GM18502 (cell line): ENCODE measurements at regions not wholly inside any gene's neighbourhood (a gene's known extent, or its start where the extent isn't known, plus 50 kb on each side); places are given as distances from the start of the nearest gene placed in this dataset.
"Not testable (repeated sequence)": the region's sequence is repeated elsewhere in the genome, so short reads cannot be mapped to it uniquely, and the experiment has no call there.

Experiments used
- ATAC-seq: cut with Tn5 transposase; IDR thresholded peaks from one replicate; pipeline ENCODE4 v1.9.1; 2021; ENCODE audit warnings: mild to moderate bottlenecking; ENCODE audit not compliant: unreplicated experiment, poor library complexity

DNA sequence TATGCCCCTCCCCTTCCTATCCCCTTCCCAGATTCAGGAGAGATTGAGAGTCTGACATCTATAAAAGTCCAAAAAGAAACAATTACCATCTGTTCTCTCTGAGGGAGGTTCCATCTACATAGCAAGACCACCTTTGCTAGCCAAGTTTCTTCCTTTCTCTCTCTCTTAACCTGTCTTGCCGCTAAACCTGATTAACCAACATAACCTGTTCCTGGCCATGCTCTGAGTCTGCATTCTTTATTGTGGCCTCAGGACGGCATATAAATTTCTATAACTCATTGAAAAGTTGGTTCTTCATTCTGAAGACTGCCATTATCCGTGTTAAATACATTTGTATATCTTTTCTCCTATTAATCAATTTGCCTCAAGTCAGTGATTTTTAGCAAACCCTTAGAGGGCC is 594.0 kb downstream of the KCNH5 start:
- no peak for ATAC-seq

DNA sequence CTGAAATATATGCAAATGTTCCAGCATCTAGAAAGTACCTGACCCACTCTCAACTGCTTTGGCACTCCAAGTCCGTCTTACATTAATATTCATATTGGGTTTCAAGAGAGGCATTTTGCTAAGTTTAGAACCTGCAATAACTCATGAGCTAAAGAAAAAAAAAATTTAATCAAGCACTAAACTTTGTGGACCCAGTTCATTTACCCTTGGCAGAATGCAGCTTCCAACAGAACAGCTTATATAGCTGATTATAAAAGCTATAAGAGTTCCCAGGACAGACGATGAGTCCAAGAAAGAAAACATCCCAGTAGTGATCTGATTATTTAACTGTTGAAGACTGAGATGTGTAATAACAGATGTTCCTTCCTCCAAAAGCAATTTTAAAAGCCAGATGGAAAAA is 592.0 kb downstream of the KCNH5 start:
- ATAC-seq, result no peak

DNA sequence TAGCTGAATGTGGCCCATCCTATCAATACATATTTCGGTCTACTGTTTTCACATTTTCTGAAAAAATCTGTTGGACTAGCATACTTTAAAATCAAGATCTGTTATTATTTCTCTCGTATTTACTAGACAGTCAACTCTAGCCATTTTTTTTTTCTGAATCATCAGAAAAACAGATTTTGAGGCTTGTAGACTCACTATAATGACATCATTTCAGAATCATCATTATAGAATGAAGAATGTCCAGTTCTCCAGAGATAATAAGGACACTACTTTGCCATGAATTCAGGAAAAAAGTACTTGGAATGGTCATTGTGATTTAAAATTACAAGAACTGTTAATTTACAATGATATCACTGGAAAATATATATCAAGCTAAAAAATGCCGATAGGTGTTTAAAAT is 589.8 kb downstream of the KCNH5 start:
- no peak for ATAC-seq

DNA sequence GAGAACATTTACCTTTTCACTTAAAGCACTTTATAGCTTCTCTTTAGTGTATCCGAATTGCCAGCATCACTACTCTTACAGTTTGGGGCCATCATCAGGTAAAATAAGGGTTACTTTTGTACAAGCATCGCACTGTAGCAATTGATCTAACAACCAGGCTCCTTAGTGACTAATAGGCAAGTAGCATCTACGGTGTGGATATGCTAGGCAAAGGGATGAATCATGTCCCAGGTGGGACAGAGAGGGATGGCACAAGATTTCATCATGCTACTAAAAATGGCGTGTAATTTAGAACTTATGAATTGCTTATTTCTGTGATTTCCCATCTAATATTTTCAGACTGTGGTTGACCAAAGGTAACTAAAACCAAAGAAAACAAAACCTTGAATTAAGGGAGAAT is 582.3 kb downstream of the KCNH5 start:
- no peak for ATAC-seq

DNA sequence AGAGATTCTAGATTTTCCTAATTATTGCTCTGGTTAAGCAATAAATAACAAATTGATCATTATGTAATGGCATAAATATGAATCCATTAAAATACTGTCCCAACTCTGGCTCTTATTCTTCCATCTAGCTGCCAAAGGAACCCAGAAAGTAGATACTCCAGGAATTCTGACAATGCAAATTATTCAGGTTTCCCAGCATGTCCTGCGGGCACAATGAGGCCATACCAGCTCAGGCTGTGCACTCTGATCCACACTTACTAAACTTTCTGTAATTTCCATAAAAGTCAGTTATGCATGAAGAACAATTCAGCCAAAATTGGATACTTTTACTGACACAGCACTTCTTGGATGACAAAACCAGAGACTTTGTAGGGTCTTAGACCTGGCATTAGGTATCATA is 576.3 kb downstream of the KCNH5 start:
- no peak for ATAC-seq

DNA sequence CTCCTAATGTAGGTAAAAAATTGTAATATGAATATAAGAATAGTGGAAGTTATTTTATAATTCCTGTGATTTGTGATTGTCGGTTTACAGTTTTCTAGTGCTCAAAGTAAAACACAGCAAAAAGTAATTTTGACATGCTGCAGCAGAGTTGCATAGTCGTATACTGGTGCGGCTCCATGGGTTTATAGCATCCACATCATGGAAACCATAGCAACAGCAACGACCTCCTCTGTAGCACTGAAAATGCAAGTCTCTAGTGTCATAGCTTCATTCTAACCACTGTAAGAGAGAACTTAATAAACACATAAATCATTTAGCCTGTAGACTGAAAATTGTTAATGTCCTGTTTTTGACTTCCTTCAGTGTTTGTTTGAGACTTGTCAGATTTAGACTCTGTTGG is 574.3 kb downstream of the KCNH5 start:
- ATAC-seq, result no peak

DNA sequence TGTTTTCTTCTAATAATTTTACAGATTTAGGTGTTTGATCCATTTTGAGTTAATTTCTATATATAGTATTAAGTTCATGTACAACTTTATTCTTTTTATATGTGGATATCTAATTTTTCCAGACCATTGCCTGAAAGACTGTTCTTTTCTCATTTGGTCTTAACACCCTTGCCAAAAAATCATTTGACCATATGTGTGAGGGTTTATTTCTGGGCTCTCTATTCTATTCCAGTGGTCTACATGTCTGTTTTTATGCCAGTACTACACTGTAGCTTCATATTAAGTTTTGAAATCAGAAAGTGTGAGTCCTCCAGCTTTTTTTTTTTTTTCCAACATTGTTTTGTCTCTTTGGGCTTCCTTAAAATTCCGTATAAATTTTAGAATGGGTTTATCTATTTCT is 554.1 kb downstream of the KCNH5 start:
- no peak for ATAC-seq

DNA sequence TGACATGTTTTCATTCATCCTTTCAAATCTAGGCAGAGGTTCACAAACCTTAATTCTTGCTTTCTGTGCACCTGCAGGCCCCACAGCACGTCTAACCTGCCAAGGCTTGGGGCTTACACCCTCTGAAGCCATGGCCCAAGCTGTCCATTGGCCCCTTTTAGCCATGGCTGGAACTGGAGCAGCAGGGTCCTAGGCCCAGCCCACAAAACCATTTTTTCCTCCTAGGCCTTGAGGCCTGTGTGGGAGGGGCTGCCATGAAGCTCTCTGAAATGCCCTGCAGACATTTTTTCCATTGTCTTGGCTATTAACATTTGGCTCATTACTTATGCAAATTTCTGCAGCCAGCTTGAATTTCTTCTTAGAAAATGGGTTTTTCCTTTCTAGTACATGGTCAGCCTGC is 547.5 kb downstream of the KCNH5 start:
- ATAC-seq, result no peak

DNA sequence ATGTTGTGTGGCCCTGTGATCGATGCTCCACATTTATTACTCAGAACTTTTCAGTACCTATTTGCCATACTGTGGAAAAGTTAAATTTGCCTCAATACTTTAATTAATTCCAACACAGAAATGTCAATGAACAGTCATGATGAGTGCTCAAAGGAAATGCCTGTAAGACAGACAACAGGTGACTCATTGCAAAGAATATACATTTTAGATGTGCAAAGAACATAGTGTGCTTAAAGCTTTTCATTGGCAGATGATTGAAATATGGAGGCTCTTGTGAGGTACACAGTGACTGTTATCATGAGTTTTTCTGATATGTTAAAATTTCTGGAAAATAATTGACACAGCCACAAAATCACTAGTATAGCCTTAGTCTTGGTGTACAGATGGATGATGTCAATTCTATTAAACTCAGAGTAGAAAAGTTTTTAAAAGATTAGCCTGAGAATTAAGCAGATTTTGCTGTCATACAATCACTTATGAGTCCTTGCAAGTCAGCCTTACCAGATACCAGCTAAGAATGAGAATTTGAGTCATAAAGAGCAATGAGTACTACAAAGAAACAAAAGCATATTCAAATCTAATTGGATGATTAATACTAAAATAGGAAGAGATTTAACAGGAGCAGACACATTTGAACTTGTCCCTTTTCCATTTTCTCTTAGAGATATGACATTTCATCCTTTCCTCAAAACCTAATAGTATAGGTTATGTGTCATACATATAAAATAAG is 544.1 kb downstream of the KCNH5 start:
- no peak for ATAC-seq

DNA sequence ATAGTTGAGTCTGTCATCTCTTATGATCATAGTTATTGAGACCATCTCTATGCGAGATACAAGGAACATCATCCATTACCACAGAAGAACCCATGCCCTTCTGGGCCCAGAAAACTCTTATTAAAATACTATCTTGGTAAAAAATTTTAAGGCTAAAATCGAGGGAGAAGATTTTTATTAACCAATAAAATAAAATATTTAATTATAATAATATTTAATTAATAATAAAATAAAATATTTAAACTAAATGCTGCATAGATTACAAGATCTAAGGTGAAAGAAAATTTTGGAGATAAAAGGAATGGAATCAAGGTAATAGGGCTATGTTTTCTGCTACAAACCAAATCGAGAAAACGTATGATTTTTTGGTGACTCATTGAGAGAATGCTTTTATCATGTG is 540.2 kb downstream of the KCNH5 start:
- ATAC-seq, result no peak

DNA sequence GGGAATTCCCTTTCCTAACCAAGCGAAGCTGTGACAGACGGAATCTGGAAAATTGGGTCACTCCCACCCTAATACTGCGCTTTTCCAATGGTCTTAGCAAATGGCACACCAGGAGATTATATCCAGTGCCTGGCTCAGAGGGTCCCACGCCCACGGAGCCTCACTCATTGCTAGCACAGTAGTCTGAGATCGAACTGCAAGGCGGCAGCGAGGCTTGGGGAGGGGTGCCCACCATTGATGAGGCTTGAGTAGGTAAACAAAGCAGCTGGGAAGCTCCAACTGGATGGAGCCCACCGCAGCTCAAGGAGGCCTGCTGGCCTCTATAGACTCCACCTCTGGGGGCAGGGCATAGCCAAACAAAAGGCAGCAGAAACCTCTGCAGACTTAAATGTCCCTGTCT is 523.9 kb downstream of the KCNH5 start:
- ATAC-seq, result not testable (repeated sequence)

DNA sequence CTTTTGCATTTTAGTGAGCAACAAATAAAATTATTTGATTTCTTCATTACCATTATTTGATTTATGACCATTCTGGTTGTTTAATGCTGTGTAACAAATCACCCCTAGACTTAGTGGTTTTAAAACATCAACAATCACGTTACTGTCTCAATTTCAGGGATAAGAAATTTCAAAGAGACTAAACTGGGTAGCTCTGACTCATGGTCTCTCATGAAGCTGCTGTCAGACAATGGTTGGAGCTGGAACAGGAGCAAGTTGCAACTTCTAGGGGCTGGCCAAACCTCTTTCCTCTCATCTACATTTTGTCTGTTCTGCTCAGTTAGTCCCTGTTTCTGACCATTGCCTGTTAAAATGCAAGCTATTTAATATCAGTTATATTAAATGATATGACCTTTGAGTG is 517.0 kb downstream of the KCNH5 start:
- ATAC-seq, result no peak

DNA sequence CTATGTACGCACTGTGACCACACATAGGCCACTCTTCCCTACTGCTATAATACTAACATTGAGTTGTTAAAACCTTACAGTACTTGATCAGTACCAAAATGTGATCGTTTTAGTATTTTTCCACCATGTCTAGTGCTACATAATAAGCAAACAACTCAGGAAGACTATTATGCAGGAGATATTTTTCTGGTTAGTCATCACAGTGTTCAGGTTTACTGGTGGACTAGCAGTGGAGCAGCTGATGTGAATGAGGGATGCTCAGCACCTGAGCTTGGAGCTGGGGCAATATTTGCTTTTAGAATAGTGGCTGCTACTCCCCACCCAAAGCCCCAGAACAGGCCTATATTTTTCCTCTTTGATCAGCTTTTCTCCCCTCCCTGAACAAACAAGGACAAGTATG is 513.1 kb downstream of the KCNH5 start:
- no peak for ATAC-seq

DNA sequence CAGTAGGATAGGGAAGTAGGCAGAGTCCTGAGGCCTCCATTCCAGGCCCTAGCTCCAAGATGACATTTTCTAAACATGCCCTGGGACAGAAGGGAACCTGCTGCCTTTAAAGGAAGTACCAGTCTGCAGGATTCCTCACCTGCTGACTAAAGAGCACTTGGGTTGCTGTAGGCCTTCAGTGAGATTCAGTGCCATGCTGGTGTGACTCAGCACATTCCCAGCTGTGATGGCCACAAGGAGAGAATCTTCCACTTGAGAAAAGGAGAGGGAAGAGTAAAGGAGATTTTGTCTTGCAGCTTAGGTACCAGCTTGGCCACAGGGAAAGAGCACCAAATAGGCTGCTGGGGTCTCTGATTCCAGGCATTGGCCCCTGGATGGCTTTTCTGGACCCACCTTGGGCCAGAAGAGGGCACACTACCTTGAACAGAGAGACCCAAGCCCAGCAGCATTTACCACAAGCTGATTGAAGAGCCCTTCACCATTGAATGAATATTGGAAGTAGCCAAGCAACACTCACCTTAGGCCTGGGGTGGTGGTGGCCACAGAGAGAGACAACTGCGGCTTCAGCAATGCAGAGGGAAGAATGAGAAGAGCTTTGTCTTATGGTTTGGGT is 498.3 kb downstream of the KCNH5 start:
- no peak for ATAC-seq

DNA sequence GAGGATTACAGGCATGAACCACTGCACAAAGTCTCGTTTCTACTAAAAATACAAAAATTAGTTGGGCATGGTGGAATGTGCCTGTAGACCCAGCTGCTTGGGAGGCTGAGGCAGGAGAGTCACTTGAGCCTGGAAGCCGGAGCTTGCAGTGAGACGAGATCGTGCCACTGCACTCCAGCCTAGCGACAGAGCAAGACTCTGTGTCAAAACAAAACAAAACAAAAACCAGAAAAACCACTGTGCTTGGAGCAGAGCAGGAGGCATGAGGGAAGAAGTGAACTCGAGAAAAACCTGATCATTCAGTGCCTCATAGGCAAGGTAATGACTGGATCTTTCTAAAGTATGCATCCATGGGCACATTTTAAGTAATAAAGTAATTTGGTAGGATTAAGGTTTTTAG is 487.8 kb downstream of the KCNH5 start:
- no peak for ATAC-seq

DNA sequence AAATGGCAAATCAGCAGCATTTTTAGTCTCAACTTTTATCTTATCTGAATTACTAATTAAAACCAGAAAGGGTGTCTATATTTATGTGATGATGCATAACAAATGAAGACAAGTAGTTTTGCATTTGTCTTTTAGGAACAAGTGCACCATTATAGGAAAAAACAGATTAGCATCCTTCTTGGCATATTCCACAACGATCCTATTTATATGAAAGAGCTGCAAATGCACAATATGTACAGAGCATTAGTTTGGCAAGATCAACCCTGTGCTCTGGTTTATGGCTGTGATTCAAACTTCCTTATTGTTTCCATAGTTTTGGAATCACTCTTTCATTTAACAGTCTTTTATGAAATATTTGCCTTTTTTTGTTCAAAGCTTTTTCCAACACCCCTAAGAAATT is 486.8 kb downstream of the KCNH5 start:
- ATAC-seq, result no peak

DNA sequence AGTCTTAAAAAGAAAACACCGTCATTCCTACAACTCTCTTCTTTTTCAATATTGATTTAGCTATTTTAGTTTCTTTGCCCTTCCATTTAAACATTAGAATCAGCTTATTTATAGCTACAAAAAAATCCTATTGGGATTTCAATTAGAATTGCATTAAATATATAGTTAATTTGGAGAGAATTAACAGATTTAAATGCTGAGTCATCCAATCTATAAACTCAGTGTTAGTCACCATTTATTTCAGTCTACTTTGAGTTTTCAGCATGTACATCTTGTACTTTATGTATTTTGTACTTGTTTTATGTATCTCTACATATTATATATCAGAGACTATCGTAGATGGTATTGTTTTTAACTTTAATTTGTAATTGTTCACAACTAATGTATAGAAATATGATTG is 460.0 kb downstream of the KCNH5 start:
- no peak for ATAC-seq

DNA sequence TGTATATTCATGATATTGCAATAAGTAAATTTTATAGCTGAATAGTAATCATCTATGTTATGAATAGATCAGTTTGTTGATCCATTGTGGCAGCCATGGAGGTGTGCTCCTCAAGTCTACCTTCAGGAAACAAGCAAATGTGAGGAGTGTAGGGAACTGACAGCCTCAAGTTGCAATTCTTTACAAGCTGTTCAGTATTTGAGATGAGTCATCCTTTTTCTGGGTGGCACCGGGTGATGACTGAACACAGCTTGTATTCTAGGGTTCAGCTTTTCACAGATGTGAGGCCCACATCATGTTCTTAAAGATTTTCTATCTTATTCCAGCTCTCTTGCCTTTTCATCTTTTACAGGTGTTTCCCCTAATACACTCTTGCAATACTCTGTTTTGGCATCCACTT is 452.4 kb downstream of the KCNH5 start:
- no peak for ATAC-seq

DNA sequence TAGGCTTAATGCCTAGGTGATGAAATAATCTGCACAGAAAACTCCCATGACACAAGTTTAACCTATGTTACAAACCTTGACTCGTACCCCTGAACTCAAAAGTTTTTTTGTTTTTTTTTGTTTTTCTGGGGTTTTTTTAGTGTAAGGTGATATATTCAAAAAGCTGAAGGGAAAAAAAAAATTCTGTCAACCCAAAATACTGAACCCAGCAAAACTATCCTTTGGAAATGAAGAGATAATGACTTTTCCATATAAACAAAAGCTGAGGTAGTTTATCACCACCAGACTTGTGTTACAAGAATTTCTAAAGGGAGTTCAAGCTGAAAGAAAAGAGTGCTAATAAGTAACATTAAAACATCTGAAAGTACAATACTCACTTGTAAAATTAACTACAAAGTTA is 448.1 kb downstream of the KCNH5 start:
- ATAC-seq, result no peak

DNA sequence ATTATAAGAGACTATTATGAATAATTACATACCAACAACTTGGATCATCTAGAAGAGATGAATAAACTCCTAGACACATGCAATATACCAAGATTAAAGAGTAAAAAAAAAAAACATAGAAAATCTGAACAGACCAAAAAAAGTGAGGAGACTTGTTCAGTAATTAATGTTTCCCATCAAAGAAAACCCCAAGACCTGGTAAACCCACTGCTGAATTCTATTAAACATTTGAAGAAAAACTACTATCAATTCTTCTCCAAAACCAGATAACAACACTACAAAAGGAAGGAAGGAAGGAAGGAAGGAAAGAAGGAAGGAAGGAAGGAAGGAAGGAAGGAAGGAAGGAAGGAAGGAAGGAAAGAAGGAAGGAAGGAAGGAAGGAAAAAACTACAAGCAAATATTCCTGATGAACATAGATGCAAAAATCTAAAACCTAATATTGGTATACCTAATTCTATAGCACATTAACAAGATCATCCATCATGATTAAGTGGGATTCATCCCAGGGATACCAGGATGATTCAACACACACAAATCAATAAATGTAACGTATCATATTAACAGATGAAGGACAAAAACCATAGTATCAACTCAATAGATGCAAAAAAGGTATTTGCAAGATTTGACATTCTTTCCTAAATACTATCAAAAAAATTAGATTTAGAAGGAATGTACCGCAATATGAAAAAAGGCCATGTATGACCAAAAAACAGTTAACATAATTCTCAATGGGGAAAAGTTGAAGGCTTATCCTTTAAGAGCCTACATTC is 445.5 kb downstream of the KCNH5 start:
- no peak for ATAC-seq

DNA sequence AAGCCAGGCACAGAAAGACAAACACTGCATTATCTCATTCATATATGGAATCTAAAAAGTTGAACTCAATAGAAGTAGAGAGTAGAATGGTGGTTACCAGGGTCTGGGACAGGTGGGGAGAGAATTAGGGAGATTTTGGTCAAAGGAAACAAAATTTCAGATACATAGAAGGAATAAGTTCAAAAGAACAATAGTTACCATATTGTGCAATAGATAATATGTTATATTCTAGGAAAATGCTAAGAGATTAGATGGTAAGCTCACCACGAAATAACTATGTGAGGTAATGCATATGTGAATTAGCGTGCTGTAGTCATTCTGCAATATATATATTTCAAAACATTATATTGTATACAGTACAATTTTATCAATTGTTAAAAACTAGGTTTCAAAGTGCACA is 442.5 kb downstream of the KCNH5 start:
- no peak for ATAC-seq

DNA sequence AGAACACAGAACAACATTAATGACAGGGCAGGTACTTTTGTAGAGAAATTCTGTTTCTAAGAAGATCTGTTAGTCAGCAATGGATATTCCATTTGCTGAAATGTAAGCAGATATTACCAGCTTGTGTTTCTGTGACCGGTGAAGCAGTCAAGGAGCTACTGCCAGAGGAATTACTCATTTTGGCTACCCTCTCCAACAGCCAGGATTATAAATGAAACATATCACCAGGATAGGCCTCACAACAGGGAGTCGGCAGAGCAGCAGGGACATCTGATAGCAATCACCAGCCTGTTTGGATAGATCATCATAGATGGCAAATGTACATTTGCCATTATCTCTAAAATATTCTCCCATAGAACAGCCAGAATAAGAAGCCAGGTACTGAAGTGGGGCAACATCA is 440.7 kb downstream of the KCNH5 start:
- ATAC-seq, result no peak
